IMR-90 (cell line): ENCODE measurements at regions not wholly inside any gene's neighbourhood (a gene's known extent, or its start where the extent isn't known, plus 50 kb on each side); places are given as distances from the start of the nearest gene placed in this dataset.

Experiments
- ATAC-seq: fragments of 200-7000 bp; cut with Tn5 transposase; 2 replicates; pipeline ENCODE4 v1.9.1; 2020; ENCODE audit warnings: low read depth, mild to moderate bottlenecking, moderate library complexity
- BruUV-seq: library from RNA; stranded (reverse); fragments of 400-500 nt; replicated peaks from 2 replicates; lab custom pipeline; 2021; lab: Mats Ljungman, UMichigan
- CTCF ChIA-PET: fragments of 300-600 bp; formaldehyde crosslinking; extraction: SDS; loops from one replicate; lab custom pipeline; 2021; ENCODE audit warnings: antibody characterized with exemption; lab: Yijun Ruan, JAX
- POLR2A ChIA-PET: fragments of 300-600 bp; sonication (Branson Sonifier 250); formaldehyde crosslinking; loops from one replicate; lab custom pipeline; 2022; ENCODE audit warnings: antibody characterized with exemption; ENCODE audit not compliant: unreplicated experiment; lab: Charles Lee
- DNase-seq: peaks from one replicate; pipeline ENCODE4 v3.0.0; 2013
- H2AFZ ChIP-seq: replicated peaks from 2 replicates; pipeline ENCODE3; 2013; ENCODE audit warnings: low read length, mild to moderate bottlenecking; ENCODE audit not compliant: poor library complexity
- H2AK5ac ChIP-seq: 2 replicates; pipeline ENCODE4 v1.6.1; 2013; ENCODE audit warnings: low read depth, low read length, inconsistent platforms
- H2AK9ac ChIP-seq: replicated peaks from 2 replicates; pipeline ENCODE3; 2013; ENCODE audit warnings: mild to moderate bottlenecking, low read depth, low read length, moderate library complexity; ENCODE audit not compliant: poor library complexity
- H2BK120ac ChIP-seq: 2 replicates; pipeline ENCODE4 v1.6.1; 2013; ENCODE audit warnings: low read depth, low read length, inconsistent platforms
- H2BK15ac ChIP-seq: 3 replicates; pipeline ENCODE4 v1.6.1; 2013; ENCODE audit warnings: low read depth, low read length, inconsistent platforms
- H2BK20ac ChIP-seq: 2 replicates; pipeline ENCODE4 v1.6.1; 2013; ENCODE audit warnings: low read depth, mild to moderate bottlenecking, inconsistent platforms, low read length, moderate library complexity
- H2BK5ac ChIP-seq: 2 replicates; pipeline ENCODE4 v1.6.1; 2013; ENCODE audit warnings: mild to moderate bottlenecking, low read depth, low read length, inconsistent platforms; ENCODE audit not compliant: poor library complexity, severe bottlenecking
- H3K14ac ChIP-seq: replicated peaks from 2 replicates; pipeline ENCODE4 v1.6.1; 2013; ENCODE audit warnings: low read depth, low read length, inconsistent platforms
- H3K18ac ChIP-seq: 2 replicates; pipeline ENCODE4 v1.6.1; 2013; ENCODE audit warnings: low read depth, low read length, control low read depth
- H3K23ac ChIP-seq: 2 replicates; pipeline ENCODE4 v1.6.1; 2013; ENCODE audit warnings: low read depth, low read length, inconsistent platforms
- H3K27ac ChIP-seq: 2 replicates; pipeline ENCODE4 v1.5.1; 2013; ENCODE audit warnings: mild to moderate bottlenecking, control low read depth, low read length; ENCODE audit not compliant: insufficient read depth
- H3K27me3 ChIP-seq: 2 replicates; pipeline ENCODE4 v1.6.1; 2013; ENCODE audit warnings: low read length; ENCODE audit not compliant: control insufficient read depth, insufficient read depth
- H3K36me3 ChIP-seq: 2 replicates; pipeline ENCODE4 v1.6.1; 2013; ENCODE audit warnings: low read length, mixed read lengths; ENCODE audit not compliant: control insufficient read depth, insufficient read depth
- H3K4ac ChIP-seq: 2 replicates; pipeline ENCODE4 v1.6.1; 2013; ENCODE audit warnings: low read depth, low read length, inconsistent platforms
- H3K4me1 ChIP-seq: 2 replicates; pipeline ENCODE4 v1.6.1; 2013; ENCODE audit warnings: low read length, mixed read lengths; ENCODE audit not compliant: control insufficient read depth, insufficient read depth
- H3K4me2 ChIP-seq: 2 replicates; pipeline ENCODE4 v1.6.1; 2013; ENCODE audit warnings: low read depth, mild to moderate bottlenecking, control low read depth, low read length, moderate library complexity
- H3K4me3 ChIP-seq: 2 replicates; pipeline ENCODE4 v1.5.1; 2013; ENCODE audit warnings: low read depth, mild to moderate bottlenecking, control low read depth, low read length, moderate library complexity; ENCODE audit not compliant: insufficient read depth
- H3K56ac ChIP-seq: 2 replicates; pipeline ENCODE4 v1.6.1; 2013; ENCODE audit warnings: low read length, inconsistent platforms; ENCODE audit not compliant: insufficient read depth; ENCODE audit errors: extremely low read depth
- H3K79me1 ChIP-seq, 2 experiments: 2 replicates each; pipeline ENCODE4 v1.6.1; 2013; ENCODE audit warnings: low read length in 2 of 2, inconsistent platforms in 1 of 2, low read depth in 1 of 2
- H3K9ac ChIP-seq: 2 replicates; pipeline ENCODE4 v1.6.1; 2013; ENCODE audit warnings: low read depth, low read length, control low read depth
- H3K9me1 ChIP-seq: 2 replicates; pipeline ENCODE4 v1.6.1; 2013; ENCODE audit warnings: low read length, inconsistent platforms; ENCODE audit not compliant: insufficient read depth
- H3K9me3 ChIP-seq: 2 replicates; pipeline ENCODE4 v1.6.1; 2013; ENCODE audit warnings: low read length; ENCODE audit not compliant: control insufficient read depth, insufficient read depth
- H4K20me1 ChIP-seq: 2 replicates; pipeline ENCODE4 v1.6.1; 2013; ENCODE audit warnings: low read length, inconsistent platforms; ENCODE audit not compliant: insufficient read depth
- H4K5ac ChIP-seq: 2 replicates; pipeline ENCODE4 v1.6.1; 2013; ENCODE audit warnings: mild to moderate bottlenecking, low read depth, low read length, control low read depth
- H4K8ac ChIP-seq, 2 experiments: 2 replicates each; pipeline ENCODE4 v1.6.1; 2013; ENCODE audit warnings: low read depth in 2 of 2, low read length in 2 of 2, control low read depth in 1 of 2, inconsistent platforms in 1 of 2
- H4K91ac ChIP-seq: 2 replicates; pipeline ENCODE4 v1.6.1; 2013; ENCODE audit warnings: low read depth, low read length, inconsistent platforms; ENCODE audit not compliant: insufficient read depth
- BHLHE40 ChIP-seq: fragments of 150-350 bp; IDR thresholded peaks from 2 replicates; pipeline ENCODE4 v1.6.1; 2016; ENCODE audit warnings: mild to moderate bottlenecking, low read depth, low read length
- CEBPB ChIP-seq: IDR thresholded peaks from 2 replicates; pipeline ENCODE4 v1.6.1; 2012; ENCODE audit warnings: low read depth, low read length, improper control_type of control experiment
- CHD1 ChIP-seq: IDR thresholded peaks from 2 replicates; pipeline ENCODE4 v1.6.1; 2012; ENCODE audit warnings: low read depth, low read length, improper control_type of control experiment
- FOS ChIP-seq: fragments of 150-350 bp; IDR thresholded peaks from 2 replicates; pipeline ENCODE4 v1.6.1; 2016; ENCODE audit warnings: low read depth, low read length
- MAFK ChIP-seq: IDR thresholded peaks from 2 replicates; pipeline ENCODE4 v1.6.1; 2012; ENCODE audit warnings: low read depth, low read length, improper control_type of control experiment
- MAZ ChIP-seq: IDR thresholded peaks from 2 replicates; pipeline ENCODE4 v1.6.1; 2012; ENCODE audit warnings: low read depth, mild to moderate bottlenecking, low read length, improper control_type of control experiment, moderate library complexity, borderline replicate concordance
- MXI1 ChIP-seq: IDR thresholded peaks from 2 replicates; pipeline ENCODE4 v1.6.1; 2012; ENCODE audit warnings: low read depth, mild to moderate bottlenecking, low read length, moderate library complexity, borderline replicate concordance
- NFE2L2 ChIP-seq: fragments of 150-350 bp; IDR thresholded peaks from 2 replicates; pipeline ENCODE4 v1.6.1; 2016; ENCODE audit warnings: low read depth, mild to moderate bottlenecking, low read length
- POLR2A ChIP-seq: IDR thresholded peaks from 2 replicates; pipeline ENCODE4 v1.6.1; 2012; ENCODE audit warnings: mild to moderate bottlenecking, low read depth, low read length
- RAD21 ChIP-seq: IDR thresholded peaks from 2 replicates; pipeline ENCODE4 v1.6.1; 2012; ENCODE audit warnings: low read length, improper control_type of control experiment
- RCOR1 ChIP-seq: IDR thresholded peaks from 2 replicates; pipeline ENCODE4 v1.6.1; 2012; ENCODE audit warnings: mild to moderate bottlenecking, low read length, improper control_type of control experiment; ENCODE audit not compliant: insufficient replicate concordance
- RFX5 ChIP-seq: IDR thresholded peaks from 2 replicates; pipeline ENCODE4 v1.8.0; 2012; ENCODE audit warnings: low read depth, mild to moderate bottlenecking, low read length, moderate library complexity
- SMC3 ChIP-seq: fragments of 150-350 bp; IDR thresholded peaks from 2 replicates; pipeline ENCODE4 v1.6.1; 2016; ENCODE audit warnings: low read depth, mild to moderate bottlenecking, antibody characterized with exemption, low read length, moderate library complexity
- WGBS, 2 experiments: methylation state at CpG; one replicate each; pipeline versions ENCODE4 v1.1.5 to v1.1.7; 2013; ENCODE audit warnings: missing lambda C conversion rate in 2 of 2; ENCODE audit not compliant: insufficient read length in 1 of 2; ENCODE audit errors: extremely low coverage in 2 of 2; 5-methylcytosine and 5-hydroxymethylcytosine counted together
- dilution Hi-C: fragments of 300-500 bp; cut with HindIII; formaldehyde crosslinking; loops from one replicate; pipeline ENCODE4 v1.14.3; 2018; ENCODE audit warnings: low sequenced_read_pairs; ENCODE audit not compliant: unreplicated experiment
- in situ Hi-C: fragments of 300-500 bp; cut with MboI; formaldehyde crosslinking; loops from 3 replicates; pipeline ENCODE4 v1.14.3; 2019; ENCODE audit warnings: low sequenced_read_pairs, inconsistent platforms, mixed read lengths
- intact Hi-C: fragments of 100-400 bp; cut with micrococcal nuclease; formaldehyde crosslinking; loops from 2 replicates; pipeline ENCODE4 v1.10.0; 2022
- TF ChIP-seq, protein P1 (sequence below): fragments of 150-350 bp; IDR thresholded peaks from 2 replicates; pipeline ENCODE4 v1.6.1; 2016; ENCODE audit warnings: low read depth, mild to moderate bottlenecking, low read length, moderate library complexity, borderline replicate concordance
- TF ChIP-seq, protein P2 (sequence below): conservative IDR thresholded peaks from 2 replicates; pipeline ENCODE4 v1.5.1; 2012; ENCODE audit warnings: mild to moderate bottlenecking, low read depth, low read length, improper control_type of control experiment
- TF ChIP-seq, protein P3 (sequence below): fragments of 150-350 bp; IDR thresholded peaks from 2 replicates; pipeline ENCODE4 v1.6.1; 2017; ENCODE audit warnings: mild to moderate bottlenecking, antibody characterized with exemption, low read length, low read depth

DNA sequence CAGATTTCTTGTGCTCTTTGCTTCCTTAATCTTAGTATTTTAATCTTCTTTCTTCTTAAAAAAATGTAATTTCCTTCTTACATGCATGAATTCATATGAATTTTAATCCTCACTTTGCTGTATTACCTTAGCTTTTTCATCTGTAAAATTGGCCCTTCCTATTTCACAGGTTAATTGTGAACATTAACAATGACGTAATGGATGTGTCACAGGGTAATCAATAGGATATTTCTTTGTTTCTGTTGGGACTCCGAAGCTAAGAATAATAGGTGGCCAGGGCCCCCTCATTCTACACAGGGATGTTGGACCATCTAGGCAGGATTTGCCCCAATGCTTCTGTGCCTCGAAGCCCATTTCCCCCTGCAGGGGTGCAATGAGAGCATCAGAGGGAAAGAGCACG is 187.4 kb upstream of the NFIB start:
- Histone ChIP-seq H3K36me3 (no peaks in the 10 kb centered on the region), H3K9ac (no peak overlapping the region), H3K27me3 (no peaks in the 10 kb centered on the region), H2AK9ac (no peak overlapping the region), H3K14ac (no peak overlapping the region), H3K4me3 (no peak overlapping the region), H3K27ac (no peak overlapping the region), H3K4me1 (no peaks in the 10 kb centered on the region), H4K20me1 (no peaks in the 10 kb centered on the region), H3K23ac (no peak overlapping the region), H3K56ac (no peak overlapping the region), H2BK5ac (no peak overlapping the region), H3K18ac (no peak overlapping the region), H2AK5ac (no peak overlapping the region), H3K79me1 (no peaks in the 10 kb centered on the region), H2BK15ac (no peak overlapping the region), H2AFZ (no peak overlapping the region), H2BK20ac (no peak overlapping the region), H3K4me2 (no peak overlapping the region), H3K9me3 (no peaks in the 10 kb centered on the region), H4K5ac (no peak overlapping the region), H3K4ac (no peak overlapping the region), H2BK120ac (no peak overlapping the region), H3K9me1 (no peaks in the 10 kb centered on the region), H4K91ac (no peak overlapping the region), H4K8ac (no peak overlapping the region)
- ChIA-PET POLR2A (no interaction called here), CTCF (no interaction called here)
- ATAC-seq: no peak
- TF ChIP-seq RFX5: no peak
- TF ChIP-seq POLR2A: no peak
- TF ChIP-seq, protein P1, sequence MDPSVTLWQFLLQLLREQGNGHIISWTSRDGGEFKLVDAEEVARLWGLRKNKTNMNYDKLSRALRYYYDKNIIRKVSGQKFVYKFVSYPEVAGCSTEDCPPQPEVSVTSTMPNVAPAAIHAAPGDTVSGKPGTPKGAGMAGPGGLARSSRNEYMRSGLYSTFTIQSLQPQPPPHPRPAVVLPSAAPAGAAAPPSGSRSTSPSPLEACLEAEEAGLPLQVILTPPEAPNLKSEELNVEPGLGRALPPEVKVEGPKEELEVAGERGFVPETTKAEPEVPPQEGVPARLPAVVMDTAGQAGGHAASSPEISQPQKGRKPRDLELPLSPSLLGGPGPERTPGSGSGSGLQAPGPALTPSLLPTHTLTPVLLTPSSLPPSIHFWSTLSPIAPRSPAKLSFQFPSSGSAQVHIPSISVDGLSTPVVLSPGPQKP: no peak
- TF ChIP-seq RAD21: no peak
- TF ChIP-seq, protein P2, sequence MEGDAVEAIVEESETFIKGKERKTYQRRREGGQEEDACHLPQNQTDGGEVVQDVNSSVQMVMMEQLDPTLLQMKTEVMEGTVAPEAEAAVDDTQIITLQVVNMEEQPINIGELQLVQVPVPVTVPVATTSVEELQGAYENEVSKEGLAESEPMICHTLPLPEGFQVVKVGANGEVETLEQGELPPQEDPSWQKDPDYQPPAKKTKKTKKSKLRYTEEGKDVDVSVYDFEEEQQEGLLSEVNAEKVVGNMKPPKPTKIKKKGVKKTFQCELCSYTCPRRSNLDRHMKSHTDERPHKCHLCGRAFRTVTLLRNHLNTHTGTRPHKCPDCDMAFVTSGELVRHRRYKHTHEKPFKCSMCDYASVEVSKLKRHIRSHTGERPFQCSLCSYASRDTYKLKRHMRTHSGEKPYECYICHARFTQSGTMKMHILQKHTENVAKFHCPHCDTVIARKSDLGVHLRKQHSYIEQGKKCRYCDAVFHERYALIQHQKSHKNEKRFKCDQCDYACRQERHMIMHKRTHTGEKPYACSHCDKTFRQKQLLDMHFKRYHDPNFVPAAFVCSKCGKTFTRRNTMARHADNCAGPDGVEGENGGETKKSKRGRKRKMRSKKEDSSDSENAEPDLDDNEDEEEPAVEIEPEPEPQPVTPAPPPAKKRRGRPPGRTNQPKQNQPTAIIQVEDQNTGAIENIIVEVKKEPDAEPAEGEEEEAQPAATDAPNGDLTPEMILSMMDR: no peak
- no peak for TF ChIP-seq NFE2L2
- TF ChIP-seq, protein P3, sequence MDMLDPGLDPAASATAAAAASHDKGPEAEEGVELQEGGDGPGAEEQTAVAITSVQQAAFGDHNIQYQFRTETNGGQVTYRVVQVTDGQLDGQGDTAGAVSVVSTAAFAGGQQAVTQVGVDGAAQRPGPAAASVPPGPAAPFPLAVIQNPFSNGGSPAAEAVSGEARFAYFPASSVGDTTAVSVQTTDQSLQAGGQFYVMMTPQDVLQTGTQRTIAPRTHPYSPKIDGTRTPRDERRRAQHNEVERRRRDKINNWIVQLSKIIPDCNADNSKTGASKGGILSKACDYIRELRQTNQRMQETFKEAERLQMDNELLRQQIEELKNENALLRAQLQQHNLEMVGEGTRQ: no peak
- TF ChIP-seq MXI1: no peak
- TF ChIP-seq MAFK: no peak
- no peak for TF ChIP-seq FOS
- TF ChIP-seq BHLHE40: no peak
- no peak for TF ChIP-seq MAZ
- TF ChIP-seq SMC3: no peak
- TF ChIP-seq RCOR1: no peak
- no peak for TF ChIP-seq CEBPB
- no peak for TF ChIP-seq CHD1
- intact Hi-C loops (no loop called here), in situ Hi-C loops (no loop called here), dilution Hi-C loops (no loop called here)
- WGBS, 2 experiments: no CpG with 5 or more reads among the region's 4 CpGs
- DNase-seq: no peak
- BruUV-seq: no TSS peak
